Type B pancreatic cell (in vitro differentiated cells): ENCODE measurements at regions not wholly inside any gene's neighbourhood (a gene's known extent, or its start where the extent isn't known, plus 50 kb on each side); places are given as distances from the start of the nearest gene placed in this dataset.
"Not testable (repeated sequence)": the region's sequence is repeated elsewhere in the genome, so short reads cannot be mapped to it uniquely, and the experiment has no call there.

Experiments used
- DNase-seq: peaks from one replicate; pipeline ENCODE4 v3.0.0; 2021; ENCODE audit warnings: mixed read lengths; ENCODE audit not compliant: unreplicated experiment; ENCODE audit errors: extremely low spot score
- H3K27ac Mint-ChIP-seq: 2 replicates; pipeline ENCODE4 v1.8.0; 2021; ENCODE audit warnings: mild to moderate bottlenecking, mixed read lengths
- H3K27me3 Mint-ChIP-seq: 2 replicates; pipeline ENCODE4 v1.8.0; 2021; ENCODE audit warnings: mixed read lengths
- H3K36me3 Mint-ChIP-seq: 2 replicates; pipeline ENCODE4 v1.8.0; 2021; ENCODE audit warnings: mixed read lengths
- H3K4me1 Mint-ChIP-seq: one replicate; pipeline ENCODE4 v1.8.0; 2021; ENCODE audit warnings: mixed read lengths; ENCODE audit not compliant: unreplicated experiment
- H3K4me3 Mint-ChIP-seq: 2 replicates; pipeline ENCODE4 v1.8.0; 2021; ENCODE audit warnings: mild to moderate bottlenecking, mixed read lengths
- H3K9me3 Mint-ChIP-seq: 2 replicates; pipeline ENCODE4 v1.8.0; 2021; ENCODE audit warnings: mixed read lengths
- CTCF ChIP-seq: fragments of 200-600 bp; sonication (generic); conservative IDR thresholded peaks from 2 replicates; pipeline ENCODE4 v1.5.0; 2021; ENCODE audit warnings: antibody characterized with exemption, mild to moderate bottlenecking

GRCh38 chr3:30454636-30455035 lies 151.8 kb upstream of the TGFBR2 start:
- TF ChIP-seq CTCF: no peak
- Mint-ChIP-seq H3K27me3 (no peaks in the 10 kb centered on the region), H3K27ac (no peak overlapping the region), H3K4me3 (no peak overlapping the region), H3K4me1 (no peaks in the 10 kb centered on the region), H3K36me3 (no peaks in the 10 kb centered on the region), H3K9me3 (peaks cover 15% of the 10 kb centered on the region)
- no peak for DNase-seq

- H3K9me3 Mint-ChIP-seq: peaks cover 15% of the 10 kb centered on the region
- H3K27ac Mint-ChIP-seq, H3K27me3 Mint-ChIP-seq, H3K36me3 Mint-ChIP-seq, H3K4me1 Mint-ChIP-seq, DNase-seq, H3K4me3 Mint-ChIP-seq: not testable (repeated sequence)
These were observed 151.3 kb upstream of the TGFBR2 start for GRCh38 chr3:30455112-30455511.

GRCh38 chr3:30455840-30456239 lies 150.6 kb upstream of the TGFBR2 start:
- H3K4me1 Mint-ChIP-seq: no peaks in the 10 kb centered on the region
- H3K4me3 Mint-ChIP-seq: no peak overlapping the region
- no peak for TF ChIP-seq CTCF
- DNase-seq: no peak
- no peaks in the 10 kb centered on the region for H3K27me3 Mint-ChIP-seq
- no peak overlapping the region for H3K27ac Mint-ChIP-seq
- H3K36me3 Mint-ChIP-seq: no peaks in the 10 kb centered on the region
- H3K9me3 Mint-ChIP-seq: peaks cover 15% of the 10 kb centered on the region

- no peak for TF ChIP-seq CTCF
- peaks cover 15% of the 10 kb centered on the region for H3K9me3 Mint-ChIP-seq
- DNase-seq: no peak
- no peaks in the 10 kb centered on the region for H3K36me3 Mint-ChIP-seq
- H3K27me3 Mint-ChIP-seq: no peaks in the 10 kb centered on the region
- H3K27ac Mint-ChIP-seq: no peak overlapping the region
- no peak overlapping the region for H3K4me3 Mint-ChIP-seq
- no peaks in the 10 kb centered on the region for H3K4me1 Mint-ChIP-seq
These were observed 150.1 kb upstream of the TGFBR2 start for GRCh38 chr3:30456264-30456663.

- Mint-ChIP-seq H3K27me3 (no peaks in the 10 kb centered on the region), H3K4me1 (no peaks in the 10 kb centered on the region), H3K9me3 (peaks cover 11% of the 10 kb centered on the region), H3K4me3 (no peak overlapping the region), H3K36me3 (no peaks in the 10 kb centered on the region), H3K27ac (no peak overlapping the region)
- no peak for DNase-seq
- no peak for TF ChIP-seq CTCF
These were observed 149.3 kb upstream of the TGFBR2 start for GRCh38 chr3:30457081-30457480.

- Mint-ChIP-seq H3K9me3 (peaks cover 7% of the 10 kb centered on the region), H3K4me3 (no peak overlapping the region), H3K27me3 (no peaks in the 10 kb centered on the region), H3K36me3 (no peaks in the 10 kb centered on the region), H3K27ac (no peak overlapping the region), H3K4me1 (no peaks in the 10 kb centered on the region)
- TF ChIP-seq CTCF: no peak
- DNase-seq: no peak
These were observed 148.7 kb upstream of the TGFBR2 start for GRCh38 chr3:30457726-30458125.
